ENCODE measurements at regions not wholly inside any gene's neighbourhood (a gene's known extent, or its start where the extent isn't known, plus 50 kb on each side); places are given as distances from the start of the nearest gene placed in this dataset.

GRCh38 chr11:121802542-121802941 is 313.5 kb downstream of the BLID start:
- TF ChIP-seq, protein P1, sequence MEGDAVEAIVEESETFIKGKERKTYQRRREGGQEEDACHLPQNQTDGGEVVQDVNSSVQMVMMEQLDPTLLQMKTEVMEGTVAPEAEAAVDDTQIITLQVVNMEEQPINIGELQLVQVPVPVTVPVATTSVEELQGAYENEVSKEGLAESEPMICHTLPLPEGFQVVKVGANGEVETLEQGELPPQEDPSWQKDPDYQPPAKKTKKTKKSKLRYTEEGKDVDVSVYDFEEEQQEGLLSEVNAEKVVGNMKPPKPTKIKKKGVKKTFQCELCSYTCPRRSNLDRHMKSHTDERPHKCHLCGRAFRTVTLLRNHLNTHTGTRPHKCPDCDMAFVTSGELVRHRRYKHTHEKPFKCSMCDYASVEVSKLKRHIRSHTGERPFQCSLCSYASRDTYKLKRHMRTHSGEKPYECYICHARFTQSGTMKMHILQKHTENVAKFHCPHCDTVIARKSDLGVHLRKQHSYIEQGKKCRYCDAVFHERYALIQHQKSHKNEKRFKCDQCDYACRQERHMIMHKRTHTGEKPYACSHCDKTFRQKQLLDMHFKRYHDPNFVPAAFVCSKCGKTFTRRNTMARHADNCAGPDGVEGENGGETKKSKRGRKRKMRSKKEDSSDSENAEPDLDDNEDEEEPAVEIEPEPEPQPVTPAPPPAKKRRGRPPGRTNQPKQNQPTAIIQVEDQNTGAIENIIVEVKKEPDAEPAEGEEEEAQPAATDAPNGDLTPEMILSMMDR (IDR thresholded peaks at IDR 0.05; ENCODE audit: poor library complexity, severe bottlenecking) = no peak
- TF ChIP-seq SMC3 (conservative IDR thresholded peaks at IDR 0.05; ENCODE audit: poor library complexity) (no peak), TAF1 (IDR thresholded peaks at IDR 0.05; ENCODE audit: low read depth) (no peak), EZH2 (IDR thresholded peaks at IDR 0.05; ENCODE audit: borderline replicate concordance, insufficient read depth, low read length, poor library complexity, severe bottlenecking) (no peak), POLR2AphosphoS5 (IDR thresholded peaks at IDR 0.05) (no peak), REST (IDR thresholded peaks at IDR 0.05; ENCODE audit: borderline replicate concordance) (no peak), RAD21 (conservative IDR thresholded peaks at IDR 0.05) (no peak)

All from neural cell (in vitro differentiated cells).